ENCODE measurements at regions not wholly inside any gene's neighbourhood (a gene's known extent, or its start where the extent isn't known, plus 50 kb on each side); places are given as distances from the start of the nearest gene placed in this dataset.

- TF ChIP-seq CTCF (IDR thresholded peaks at IDR 0.05; ENCODE audit: poor library complexity, severe bottlenecking) (no peak), TAF1 (IDR thresholded peaks at IDR 0.05; ENCODE audit: low read depth) (no peak), EP300 (conservative IDR thresholded peaks at IDR 0.05; ENCODE audit: poor library complexity, severe bottlenecking) (no peak)
Measured at GRCh38 chr5:10099548-10099947, 150.1 kb downstream of the ATPSCKMT start.

Measured in neural cell (in vitro differentiated cells).